Endothelial cell of umbilical vein (primary cell): ENCODE measurements at regions not wholly inside any gene's neighbourhood (a gene's known extent, or its start where the extent isn't known, plus 50 kb on each side); places are given as distances from the start of the nearest gene placed in this dataset.

ENCODE experiments used
- BruUV-seq: library from RNA; stranded (reverse); fragments of 400-500 nt; replicated peaks from 2 replicates; lab custom pipeline; 2021; lab: Mats Ljungman, UMichigan
- CTCF ChIA-PET: fragments of 300-600, 350-600 bp; sonication (Branson Sonifier 250); formaldehyde crosslinking; loops from one replicate; lab custom pipeline; 2021; ENCODE audit warnings: antibody characterized with exemption, inconsistent platforms; lab: Charles Lee
- POLR2A ChIA-PET: fragments of 300-600, 350-600 bp; sonication (Branson Sonifier 250); formaldehyde crosslinking; loops from one replicate; lab custom pipeline; 2021; ENCODE audit warnings: antibody characterized with exemption, inconsistent platforms; lab: Charles Lee
- DNase-seq: peaks from one replicate; pipeline ENCODE4 v3.0.0-alpha.2; 2011; ENCODE audit warnings: low read depth, low spot score
- FAIRE-seq: peaks from 2 replicates; lab custom pipeline; 2011; peaks lifted over from hg19 to GRCh38; lab: Jason Lieb, UNC
- H2AFZ ChIP-seq: 2 replicates; pipeline ENCODE4 v1.6.0; 2012; ENCODE audit warnings: low read depth, low read length, control low read depth, inconsistent platforms
- H3K27ac ChIP-seq: 2 replicates; pipeline ENCODE4 v1.5.1; 2011; ENCODE audit warnings: low read depth, mild to moderate bottlenecking, control low read depth, low read length, moderate library complexity; ENCODE audit not compliant: insufficient read depth
- H3K27me3 ChIP-seq, 2 experiments: 2 replicates each; pipeline versions ENCODE4 v1.6.0 to v1.6.1; 2011; ENCODE audit warnings: low read length in 2 of 2, mixed read lengths in 1 of 2; ENCODE audit not compliant: control insufficient read depth in 2 of 2, insufficient read depth in 2 of 2
- H3K36me3 ChIP-seq, 2 experiments: 2 replicates in 1 of 2; 3 replicates in 1 of 2; pipeline ENCODE4 v1.5.1; 2011; ENCODE audit warnings: low read length in 2 of 2, mild to moderate bottlenecking in 1 of 2, moderate library complexity in 1 of 2; ENCODE audit not compliant: control insufficient read depth in 2 of 2, insufficient read depth in 2 of 2; ENCODE audit errors: extremely low read depth in 1 of 2
- H3K4me1 ChIP-seq: 3 replicates; pipeline ENCODE4 v1.5.1; 2011; ENCODE audit warnings: mild to moderate bottlenecking, low read length; ENCODE audit not compliant: control insufficient read depth, insufficient read depth; ENCODE audit errors: extremely low read depth
- H3K4me2 ChIP-seq: 2 replicates; pipeline ENCODE4 v1.6.1; 2011; ENCODE audit warnings: low read length, control low read depth, mixed read lengths; ENCODE audit not compliant: insufficient read depth
- H3K4me3 ChIP-seq, 3 experiments: fragments of 200-600 bp in 1 of 3; sonication (generic), shearing (Covaris generic) in 1 of 3; replicated peaks in 1 of 3; 2 replicates each; pipeline ENCODE4 v1.5.1; 2011 to 2016; ENCODE audit warnings: control low read depth in 3 of 3, low read length in 3 of 3, mild to moderate bottlenecking in 2 of 3, inconsistent platforms in 1 of 3, low read depth in 1 of 3, moderate library complexity in 1 of 3; ENCODE audit not compliant: insufficient read depth in 1 of 3
- H3K79me2 ChIP-seq: 2 replicates; pipeline ENCODE4 v1.6.0; 2012; ENCODE audit warnings: low read length, inconsistent platforms; ENCODE audit not compliant: control insufficient read depth, insufficient read depth
- H3K9ac ChIP-seq: replicated peaks from 2 replicates; pipeline ENCODE3; 2011; ENCODE audit warnings: low read length, control low read depth; ENCODE audit not compliant: insufficient read depth; ENCODE audit errors: extremely low read depth
- H3K9me1 ChIP-seq: replicated peaks from 3 replicates; pipeline ENCODE4 v1.6.0; 2011; ENCODE audit warnings: mild to moderate bottlenecking, low read length; ENCODE audit not compliant: control insufficient read depth, insufficient read depth; ENCODE audit errors: extremely low read depth
- H3K9me3 ChIP-seq: replicated peaks from 2 replicates; pipeline ENCODE4 v1.5.1; 2012; ENCODE audit warnings: low read length, inconsistent platforms; ENCODE audit not compliant: control insufficient read depth, insufficient read depth
- H4K20me1 ChIP-seq: replicated peaks from 2 replicates; pipeline ENCODE3; 2011; ENCODE audit warnings: mild to moderate bottlenecking, low read length; ENCODE audit not compliant: control insufficient read depth, insufficient read depth; ENCODE audit errors: extremely low read depth
- CTCF ChIP-seq, 2 donors: IDR thresholded peaks; 1 replicate in 1 of 2; 2 replicates in 1 of 2; pipeline ENCODE4 v1.5.1; 2011; ENCODE audit warnings: low read length in 2 of 2, mild to moderate bottlenecking in 2 of 2, moderate library complexity in 2 of 2, control low read depth in 1 of 2, inconsistent platforms in 1 of 2, low read depth in 1 of 2; ENCODE audit not compliant: insufficient read depth in 1 of 2; ENCODE audit errors: extremely low read depth in 1 of 2
- POLR2AphosphoS5 ChIP-seq: IDR thresholded peaks from 2 replicates; pipeline ENCODE4 v1.6.1; 2012; ENCODE audit warnings: low read depth, mild to moderate bottlenecking, control low read depth, low read length, moderate library complexity; ENCODE audit not compliant: insufficient read depth
- dilution Hi-C: fragments of 300-500 bp; cut with MboI; formaldehyde crosslinking; loops from one replicate; pipeline ENCODE4 v1.15.0; 2019; ENCODE audit warnings: low sequenced_read_pairs; ENCODE audit not compliant: extremely low pct_ligation_motif_present
- intact Hi-C: fragments of 100-400 bp; cut with micrococcal nuclease; formaldehyde crosslinking; loops from one replicate; pipeline ENCODE4 v1.10.0; 2022

DNA sequence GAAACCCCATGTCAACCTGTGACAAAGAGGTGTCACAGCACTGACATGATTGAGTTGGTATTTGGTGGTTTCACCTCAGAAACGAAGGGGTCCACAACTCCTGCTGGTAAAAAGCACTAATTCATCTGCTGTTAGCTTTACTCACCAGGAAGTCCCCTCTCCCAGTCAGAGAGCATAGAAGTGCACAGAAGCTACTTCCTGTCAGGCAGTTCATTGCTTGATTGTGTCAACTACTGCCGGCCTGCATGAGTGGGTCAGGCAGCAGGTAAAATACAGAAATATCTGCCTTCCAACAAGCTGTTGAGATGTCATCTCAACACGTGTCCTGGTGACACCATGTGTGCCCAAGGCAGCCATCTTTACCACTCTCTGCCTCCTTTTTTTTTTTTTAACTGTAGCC is 596.6 kb upstream of the NR2F2 start:
- peak overlapping the region; percentile 17 for H3K27ac ChIP-seq
- CTCF ChIA-PET, result interaction anchor here (0.6 to 1.7 kb wide), 6 partner anchors 9 to 1063 kb away, joined by 3 to 5 read pairs (median 4); partner anchors contain the start of gene NR2F2
- intact Hi-C loops, result loop anchor here (1.0 to 10.0 kb wide), 13 partner anchors 29 to 1059 kb away; no protein-coding TSS in a partner anchor

More for the DNA sequence above, 596.6 kb upstream of the NR2F2 start:
- POLR2A ChIA-PET, result no interaction called here
- TSS peak; percentile 66 for BruUV-seq
- FAIRE-seq (peak; percentile 82), DNase-seq (no peak)
- no peaks in the 10 kb centered on the region for H4K20me1 ChIP-seq
- H3K27me3 ChIP-seq, result no peaks in the 10 kb centered on the region
- dilution Hi-C loops, result no loop called here
- H3K4me1 ChIP-seq, result peaks cover 28% of the 10 kb centered on the region
- TF ChIP-seq POLR2AphosphoS5 (no peak), CTCF (IDR thresholded peaks at IDR 0.05; ENCODE audit: extremely low read depth in 1 of 2, insufficient read depth in 1 of 2, low read depth in 1 of 2, low read length in 2 of 2) (no peak)
- no peak overlapping the region for H3K4me3 ChIP-seq
- no peaks in the 10 kb centered on the region for H3K9me1 ChIP-seq
- H3K4me2 ChIP-seq, result peak overlapping the region; percentile 9
- H3K9me3 ChIP-seq, result no peaks in the 10 kb centered on the region
- no peaks in the 10 kb centered on the region for H3K36me3 ChIP-seq
- H2AFZ ChIP-seq, result peak overlapping the region; percentile 2
- no peak overlapping the region for H3K9ac ChIP-seq
- H3K79me2 ChIP-seq, result no peaks in the 10 kb centered on the region
